ENCODE measurements at regions not wholly inside any gene's neighbourhood (a gene's known extent, or its start where the extent isn't known, plus 50 kb on each side); places are given as distances from the start of the nearest gene placed in this dataset.

DNA sequence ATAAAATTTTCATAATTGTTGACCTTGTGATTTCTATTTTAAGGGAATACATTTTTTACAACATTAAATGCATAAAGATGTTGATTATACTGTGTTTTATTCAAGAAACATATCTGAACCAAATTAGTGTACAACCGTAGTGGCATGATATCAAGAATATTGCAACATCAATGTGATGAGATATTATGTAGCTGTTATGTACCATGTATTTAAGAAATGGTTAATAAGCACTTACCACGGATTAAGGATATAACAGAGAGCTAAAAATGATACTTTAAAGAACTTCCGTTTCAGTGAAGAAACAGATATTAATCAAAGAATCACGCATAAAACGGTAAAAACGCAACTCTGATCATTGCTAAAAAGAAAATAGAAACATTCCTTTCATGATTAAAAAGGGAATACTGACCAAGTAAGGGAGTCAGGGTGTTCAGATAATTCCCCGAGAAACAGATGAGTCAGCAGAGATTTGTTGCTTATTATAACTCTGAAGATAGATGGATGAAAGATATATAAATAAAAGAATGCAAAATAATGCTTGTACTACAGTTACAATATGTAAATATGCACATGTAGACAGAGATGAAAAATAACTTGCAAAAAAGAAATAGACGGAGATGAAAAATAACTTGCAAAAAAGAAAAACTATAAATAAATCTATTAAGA lies 281.9 kb upstream of the MAF start:
- TF ChIP-seq, protein P1, sequence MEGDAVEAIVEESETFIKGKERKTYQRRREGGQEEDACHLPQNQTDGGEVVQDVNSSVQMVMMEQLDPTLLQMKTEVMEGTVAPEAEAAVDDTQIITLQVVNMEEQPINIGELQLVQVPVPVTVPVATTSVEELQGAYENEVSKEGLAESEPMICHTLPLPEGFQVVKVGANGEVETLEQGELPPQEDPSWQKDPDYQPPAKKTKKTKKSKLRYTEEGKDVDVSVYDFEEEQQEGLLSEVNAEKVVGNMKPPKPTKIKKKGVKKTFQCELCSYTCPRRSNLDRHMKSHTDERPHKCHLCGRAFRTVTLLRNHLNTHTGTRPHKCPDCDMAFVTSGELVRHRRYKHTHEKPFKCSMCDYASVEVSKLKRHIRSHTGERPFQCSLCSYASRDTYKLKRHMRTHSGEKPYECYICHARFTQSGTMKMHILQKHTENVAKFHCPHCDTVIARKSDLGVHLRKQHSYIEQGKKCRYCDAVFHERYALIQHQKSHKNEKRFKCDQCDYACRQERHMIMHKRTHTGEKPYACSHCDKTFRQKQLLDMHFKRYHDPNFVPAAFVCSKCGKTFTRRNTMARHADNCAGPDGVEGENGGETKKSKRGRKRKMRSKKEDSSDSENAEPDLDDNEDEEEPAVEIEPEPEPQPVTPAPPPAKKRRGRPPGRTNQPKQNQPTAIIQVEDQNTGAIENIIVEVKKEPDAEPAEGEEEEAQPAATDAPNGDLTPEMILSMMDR (IDR thresholded peaks at IDR 0.05) = no peak
- TF ChIP-seq EZH2 (IDR thresholded peaks at IDR 0.05; ENCODE audit: borderline replicate concordance, insufficient read depth, low read depth, low read length, poor library complexity, severe bottlenecking) = no peak
